Brain pericyte (primary cell): ENCODE measurements at regions not wholly inside any gene's neighbourhood (a gene's known extent, or its start where the extent isn't known, plus 50 kb on each side); places are given as distances from the start of the nearest gene placed in this dataset.

Source experiments
- DNase-seq: peaks from one replicate; pipeline ENCODE4 v3.0.0-alpha.2; 2012; ENCODE audit warnings: low read depth, low spot score

DNA sequence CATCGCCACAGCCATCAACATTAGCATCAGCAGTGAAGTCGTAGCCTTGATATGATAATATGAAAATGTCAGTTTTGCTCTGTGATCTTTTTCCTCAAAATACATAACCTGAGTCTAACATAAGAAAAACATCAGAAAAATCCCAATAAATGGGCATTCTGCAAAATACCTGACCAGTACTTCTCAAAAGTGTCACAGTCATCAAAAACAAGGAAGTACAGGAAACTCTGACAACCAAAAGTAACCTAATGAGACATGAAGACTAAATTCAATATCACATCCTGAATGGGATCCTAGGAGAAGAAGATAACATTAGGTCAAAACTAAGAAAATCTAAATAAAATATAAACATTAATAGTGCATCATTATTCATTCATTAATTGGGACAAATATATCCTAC, 1731.0 kb downstream of the SUCLG1 start:
- DNase-seq: no peak

DNA sequence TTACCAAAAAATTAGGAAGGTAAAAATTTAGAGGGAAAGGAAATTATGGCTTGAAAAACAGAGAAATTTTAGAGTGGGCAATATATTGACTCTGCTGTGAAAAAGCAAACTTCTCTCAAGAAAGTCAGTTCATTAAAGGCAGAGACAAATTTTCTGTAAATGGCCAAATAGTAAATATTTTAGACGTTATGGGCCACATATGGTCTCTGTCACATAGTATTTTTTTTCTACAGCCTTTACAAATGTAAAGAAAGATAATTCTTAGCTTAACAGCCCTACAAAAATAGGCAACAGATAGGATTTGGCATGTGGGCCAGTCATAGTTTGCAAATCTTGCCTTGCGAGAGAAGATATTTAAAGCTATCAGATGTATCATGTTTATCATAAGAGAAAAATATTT, 1750.4 kb downstream of the SUCLG1 start:
- DNase-seq: no peak

DNA sequence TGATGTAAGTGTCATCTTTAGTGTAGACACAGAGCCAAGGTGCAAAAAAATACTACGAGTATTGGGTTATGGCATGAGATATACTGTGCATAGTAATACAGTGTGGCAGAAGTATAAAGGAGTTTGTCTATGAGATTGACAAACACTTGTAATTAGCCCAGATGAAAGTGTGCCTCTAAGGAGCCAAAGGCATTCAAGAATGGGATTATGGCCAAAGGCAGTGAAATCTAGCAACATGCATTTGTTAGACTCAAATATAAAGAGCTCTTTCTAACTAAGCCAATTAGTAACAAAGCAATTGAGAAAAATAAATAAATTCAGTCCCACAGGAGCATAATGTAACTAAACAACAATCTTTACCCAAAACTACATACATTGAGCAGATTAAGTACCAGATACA, 1761.8 kb downstream of the SUCLG1 start:
- DNase-seq: no peak

GRCh38 chr2:82694431-82694830, 1764.6 kb downstream of the SUCLG1 start:
- no peak for DNase-seq

DNA sequence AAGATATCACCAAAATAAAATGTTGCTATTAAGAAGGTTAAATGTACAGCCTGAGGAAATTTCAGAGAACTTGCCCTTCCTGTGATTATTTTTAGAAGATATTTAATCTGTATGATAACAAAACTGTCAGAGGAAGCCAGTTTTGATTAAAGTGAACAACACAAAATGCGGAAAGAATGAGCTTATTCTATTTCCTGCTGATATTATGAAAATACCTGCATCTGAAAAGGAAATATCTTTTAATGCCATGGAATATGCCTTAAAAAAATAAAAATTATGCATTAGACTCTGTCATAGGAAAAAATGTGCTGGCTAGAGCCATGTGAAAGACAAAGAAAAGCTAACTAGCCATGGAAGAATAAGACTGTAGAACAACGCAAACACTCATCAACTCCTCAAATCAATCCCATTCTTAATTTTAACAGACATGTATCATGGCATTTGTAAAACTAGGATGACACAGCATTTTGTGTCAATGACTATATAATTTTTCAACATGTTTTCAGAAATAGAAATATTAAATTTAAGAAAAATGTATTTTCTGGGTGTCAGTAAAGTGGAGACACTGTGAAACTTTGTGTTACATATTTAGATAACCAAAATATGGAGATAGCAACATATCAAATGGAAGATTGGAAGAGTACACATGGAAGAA, 1768.2 kb downstream of the SUCLG1 start:
- DNase-seq: no peak

DNA sequence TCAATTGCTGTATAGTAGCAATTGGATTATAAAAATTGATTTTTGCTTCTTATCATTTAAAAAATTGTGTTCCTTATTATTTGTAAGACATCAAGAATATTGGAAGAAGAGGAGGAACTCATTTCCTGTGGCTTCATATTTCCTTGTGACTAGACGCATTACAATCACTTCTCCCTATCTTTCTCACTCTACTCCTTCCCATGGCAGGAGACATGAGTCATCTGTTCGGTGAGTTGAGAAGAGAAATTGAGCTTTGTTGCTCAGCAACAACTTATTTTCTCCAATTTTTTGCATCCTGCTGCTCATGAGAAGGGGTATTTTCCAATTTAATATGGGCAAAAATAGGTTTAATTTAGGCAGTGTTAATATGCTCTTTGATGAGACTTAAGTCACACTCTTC, 1783.9 kb downstream of the SUCLG1 start:
- no peak for DNase-seq

- DNase-seq: no peak
These were observed 1784.4 kb downstream of the SUCLG1 start for GRCh38 chr2:82674652-82675051.

- no peak for DNase-seq
These were observed 1791.6 kb downstream of the SUCLG1 start for GRCh38 chr2:82667491-82667890.

GRCh38 chr2:82665691-82666090, 1793.4 kb downstream of the SUCLG1 start:
- DNase-seq: no peak

- DNase-seq: no peak
These were observed 1802.0 kb downstream of the SUCLG1 start for GRCh38 chr2:82657106-82657505.

GRCh38 chr2:82656420-82656819, 1802.7 kb downstream of the SUCLG1 start:
- DNase-seq: no peak

DNA sequence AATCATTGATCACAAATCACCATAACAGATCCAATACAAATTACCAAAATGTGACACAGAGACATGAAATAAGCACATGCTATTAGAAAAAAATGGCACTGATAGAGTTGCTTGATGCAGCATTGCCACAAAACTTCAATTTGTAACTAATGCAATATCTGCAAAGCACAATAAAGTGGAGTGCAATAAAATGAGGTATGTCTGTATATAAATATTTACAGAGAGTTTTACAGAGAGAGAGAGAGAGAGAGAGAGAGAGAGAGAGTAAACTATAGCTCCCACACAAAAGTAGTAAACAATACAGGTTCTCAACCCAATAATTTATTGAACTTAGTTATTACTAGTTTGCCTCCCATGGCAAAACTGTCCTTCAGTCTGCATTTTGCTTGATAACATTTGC, 1807.0 kb downstream of the SUCLG1 start:
- no peak for DNase-seq

GRCh38 chr2:82650038-82650437, 1809.0 kb downstream of the SUCLG1 start:
- no peak for DNase-seq

DNA sequence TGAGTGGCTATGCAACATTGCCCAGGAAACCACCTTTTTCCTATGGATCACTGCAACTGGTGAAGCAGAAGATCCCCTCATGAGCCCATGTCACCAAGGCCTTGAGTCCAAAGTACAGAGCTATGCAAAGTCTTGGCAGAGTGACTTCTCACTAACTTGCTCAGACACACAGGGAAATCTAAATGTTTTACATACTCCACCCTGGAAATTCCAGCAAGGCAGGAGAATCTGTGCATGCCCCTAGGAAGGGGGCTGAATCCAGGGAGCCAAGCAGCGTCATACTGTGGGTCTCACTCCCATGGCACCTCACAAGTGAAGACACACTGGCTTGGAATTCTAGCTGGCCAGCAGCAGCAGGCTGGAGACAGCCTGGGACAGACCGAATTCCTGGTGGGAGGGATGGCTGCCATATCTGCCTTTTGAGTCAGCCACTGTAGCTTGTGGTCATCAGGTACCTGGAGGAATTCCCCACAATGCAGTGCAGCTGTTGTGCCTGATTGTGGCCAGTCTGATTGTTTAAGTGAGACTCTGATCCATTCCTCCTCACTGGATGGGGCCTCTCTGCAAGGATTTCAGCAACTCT, 1817.4 kb downstream of the SUCLG1 start:
- DNase-seq: no peak

DNA sequence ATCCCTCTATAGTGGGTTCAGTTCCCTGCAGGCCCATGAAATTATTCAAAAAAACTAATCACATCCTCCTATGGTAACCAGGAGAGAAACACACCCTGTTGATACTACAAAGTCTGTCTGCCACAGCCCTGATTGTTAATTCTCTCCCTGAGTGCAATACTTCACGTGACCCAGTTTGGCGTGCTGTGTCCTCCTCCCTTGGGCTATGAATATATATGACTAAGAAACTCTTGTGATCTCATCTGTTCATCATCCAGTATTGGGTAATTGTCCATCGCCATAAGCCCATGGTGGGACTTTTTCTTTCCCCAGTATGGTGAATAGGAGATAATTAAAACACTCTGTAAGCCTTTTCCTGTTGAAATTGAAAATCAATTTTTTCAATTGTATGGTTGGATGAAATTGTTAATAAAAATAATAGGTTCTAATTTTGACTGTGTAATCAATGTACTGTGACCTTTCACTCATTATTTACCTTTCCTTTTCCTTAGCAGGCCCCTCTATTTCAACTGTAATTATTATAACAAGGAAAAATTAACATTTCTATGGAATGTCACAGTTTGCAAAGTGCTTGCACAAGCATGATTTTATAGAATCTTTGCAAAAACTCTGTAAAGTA, 1822.6 kb downstream of the SUCLG1 start:
- no peak for DNase-seq

DNA sequence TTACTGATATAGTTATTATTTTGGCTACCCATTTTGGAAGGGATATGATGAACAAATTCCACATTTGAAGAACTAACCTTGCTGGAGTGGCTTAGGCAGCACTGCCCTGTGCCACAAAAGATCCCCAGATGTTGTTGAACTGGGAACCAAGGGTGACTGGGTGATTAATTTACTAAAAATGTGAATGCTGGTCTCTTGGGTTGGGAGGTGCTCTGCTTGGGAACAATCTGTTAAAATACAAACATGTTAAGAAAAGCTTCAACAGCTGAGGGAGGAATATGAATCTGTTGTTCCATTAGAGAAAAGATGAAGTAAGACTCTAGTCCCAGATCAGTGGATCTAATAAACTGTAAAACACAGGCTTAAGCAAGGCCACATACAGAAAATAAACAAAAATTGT, 1860.1 kb downstream of the SUCLG1 start:
- no peak for DNase-seq

- DNase-seq: no peak
These were observed 1862.5 kb downstream of the SUCLG1 start for GRCh38 chr2:82596581-82596980.

GRCh38 chr2:82591718-82592117, 1867.4 kb downstream of the SUCLG1 start:
- DNase-seq: no peak

DNA sequence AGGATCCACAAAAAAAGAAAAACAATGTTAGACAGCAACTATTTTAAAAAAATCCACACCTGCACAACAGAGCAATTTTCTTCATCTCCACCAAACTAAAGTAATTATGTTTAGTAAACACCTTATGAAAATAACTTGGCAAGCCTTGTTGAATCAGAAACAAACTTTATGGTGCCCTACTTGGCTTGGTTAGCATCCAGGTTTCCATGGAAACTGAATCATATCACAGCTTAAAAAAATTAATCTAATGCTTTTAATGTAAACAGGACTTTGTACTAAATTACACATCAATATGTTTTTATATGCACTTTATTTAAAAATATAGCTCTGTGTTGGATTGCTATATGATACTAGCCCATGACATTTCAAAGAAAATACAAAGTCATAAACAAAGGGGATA, 1882.4 kb downstream of the SUCLG1 start:
- no peak for DNase-seq

DNA sequence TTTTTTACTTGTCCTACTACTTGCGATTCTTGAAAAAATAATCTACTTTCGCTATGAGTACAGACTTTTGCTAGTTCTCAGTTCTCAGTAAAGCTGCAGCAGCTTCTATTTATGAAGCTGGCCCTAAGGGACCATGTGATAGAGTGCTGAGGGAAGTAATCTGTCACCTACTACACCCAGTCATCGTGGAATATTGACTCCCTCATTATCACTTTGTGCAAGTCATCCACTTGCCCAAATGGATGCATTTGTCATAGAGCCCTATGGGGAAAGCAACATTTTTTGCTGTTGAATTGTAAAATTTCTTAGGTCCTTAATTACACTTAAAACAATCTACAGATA, 1919.8 kb downstream of the SUCLG1 start:
- DNase-seq: no peak

GRCh38 chr2:82538590-82539279, 1920.3 kb downstream of the SUCLG1 start:
- DNase-seq: no peak

DNA sequence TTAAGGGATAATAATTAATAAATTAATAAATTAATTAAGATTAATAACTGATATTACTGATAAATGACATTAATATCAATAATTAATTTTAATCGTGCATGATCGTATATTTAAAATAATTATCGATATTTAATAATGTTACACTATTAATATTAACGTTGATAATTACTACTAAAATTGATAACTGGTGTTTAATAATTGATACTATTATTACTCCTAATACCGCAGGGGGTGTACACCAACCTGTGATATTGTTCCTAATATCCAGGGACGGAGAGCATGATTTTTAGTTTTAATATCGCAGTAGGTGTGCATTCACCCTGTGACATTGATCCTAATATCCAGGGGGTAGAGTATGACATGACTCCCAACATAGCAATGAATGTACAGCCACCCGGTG, 1930.8 kb downstream of the SUCLG1 start:
- DNase-seq: no peak

DNA sequence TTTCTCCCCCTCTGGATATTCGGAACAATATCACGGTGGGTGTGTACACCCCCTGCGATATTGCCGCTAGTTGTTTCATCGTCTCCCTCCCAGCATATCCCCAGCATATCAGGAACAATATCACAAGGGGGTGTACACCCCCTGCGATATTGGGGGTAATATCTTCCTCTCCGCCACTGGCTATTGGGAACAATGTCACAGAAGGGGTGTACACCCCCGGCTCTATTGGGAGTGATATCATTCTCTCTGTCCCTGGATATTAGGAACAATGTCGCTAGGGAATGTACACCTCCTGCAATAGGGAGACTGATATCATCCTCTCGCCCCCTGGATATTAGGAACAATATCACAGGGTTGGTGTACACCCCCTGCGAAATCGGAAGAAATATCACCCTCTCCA, 1932.0 kb downstream of the SUCLG1 start:
- DNase-seq: no peak
